Left ventricle myocardium superior (tissue), 1 donor: ENCODE measurements at regions not wholly inside any gene's neighbourhood (a gene's known extent, or its start where the extent isn't known, plus 50 kb on each side); places are given as distances from the start of the nearest gene placed in this dataset.
"Not testable (repeated sequence)": the region's sequence is repeated elsewhere in the genome, so short reads cannot be mapped to it uniquely, and the experiment has no call there.

Source experiments
- ATAC-seq: fragments of 200-7000 bp; cut with Tn5 transposase; one replicate; pipeline ENCODE4 v1.9.1; 2020; ENCODE audit warnings: mild to moderate bottlenecking, moderate library complexity
- DNase-seq: peaks from one replicate; pipeline ENCODE4 v3.0.0-alpha.2; 2020
- intact Hi-C: fragments of 100-400 bp; cut with micrococcal nuclease; formaldehyde crosslinking; loops from one replicate; pipeline ENCODE4 v1.11.0; 2022
- donor health status: DM: no; HTN: yes; CAD: no; lungs with severe emphysema.

DNA sequence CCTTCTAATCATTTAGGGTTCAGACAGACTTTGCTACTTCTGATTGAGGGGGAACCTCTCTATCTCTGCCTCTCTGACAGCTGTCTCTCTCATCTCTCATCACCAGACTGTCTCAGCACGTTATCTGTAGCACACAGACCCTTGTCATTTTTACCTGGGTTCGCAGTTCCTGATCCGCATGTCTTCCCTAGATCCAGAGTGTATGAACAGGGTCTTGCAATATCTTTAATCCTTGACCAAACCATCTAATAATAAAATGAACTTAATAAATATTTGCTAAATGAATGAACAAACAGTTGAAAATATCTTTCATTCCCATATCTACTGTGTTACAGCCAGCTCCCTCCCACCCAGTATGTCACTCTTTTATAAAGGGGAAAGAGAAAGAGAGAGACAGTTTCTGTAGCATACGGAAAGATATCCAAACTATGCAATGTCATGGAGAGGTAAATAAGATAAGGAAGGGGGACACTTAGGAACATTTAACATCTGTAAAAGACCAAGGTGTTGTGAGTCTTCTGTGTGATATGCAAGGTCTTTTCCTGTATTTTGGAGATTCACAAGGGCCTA lies 507.6 kb downstream of the SUCLG1 start:
- no peak for DNase-seq
- intact Hi-C loops, result no loop called here
- no peak for ATAC-seq

DNA sequence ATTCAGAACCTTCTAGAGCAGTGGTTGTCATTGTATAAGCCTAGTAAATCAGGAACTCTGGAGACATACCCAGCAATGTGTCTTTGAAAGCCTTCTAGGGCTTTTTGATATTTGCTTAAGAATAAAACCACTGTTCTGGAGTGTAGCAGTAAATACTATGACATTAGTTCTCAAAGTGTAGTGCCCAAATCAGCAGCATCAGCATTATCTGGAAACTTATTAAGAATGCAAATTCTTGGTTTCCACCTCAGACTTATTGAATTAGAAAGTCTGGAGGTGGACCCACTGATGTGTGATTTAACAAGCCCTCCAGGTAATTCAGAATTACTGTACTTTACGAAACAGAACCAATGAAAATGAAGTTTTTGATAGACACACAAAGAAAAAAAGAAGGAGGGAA lies 509.7 kb downstream of the SUCLG1 start:
- ATAC-seq (no peak), DNase-seq (no peak)

DNA sequence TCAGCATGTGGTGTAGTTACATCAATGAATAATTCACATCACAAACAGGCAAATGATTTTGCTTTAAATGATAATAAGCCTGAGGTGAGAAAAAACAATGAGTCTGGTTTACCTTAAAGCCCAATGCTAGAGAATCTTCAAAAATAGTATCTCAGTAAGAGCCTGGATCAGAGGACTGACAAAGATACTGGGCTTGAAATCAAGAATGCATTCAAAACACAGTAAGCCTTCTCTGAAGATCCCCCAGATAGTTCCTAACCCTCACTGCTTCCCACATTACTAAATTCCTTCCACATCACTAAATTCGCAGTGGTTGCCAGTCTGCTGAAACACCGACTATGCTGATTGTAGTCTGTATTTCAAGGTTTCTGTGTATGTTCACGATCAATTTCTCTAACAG lies 514.9 kb downstream of the SUCLG1 start:
- ATAC-seq (no peak), DNase-seq (no peak)
- intact Hi-C loops, result no loop called here

More for the DNA sequence above, 509.7 kb downstream of the SUCLG1 start:
- intact Hi-C loops, result no loop called here

DNA sequence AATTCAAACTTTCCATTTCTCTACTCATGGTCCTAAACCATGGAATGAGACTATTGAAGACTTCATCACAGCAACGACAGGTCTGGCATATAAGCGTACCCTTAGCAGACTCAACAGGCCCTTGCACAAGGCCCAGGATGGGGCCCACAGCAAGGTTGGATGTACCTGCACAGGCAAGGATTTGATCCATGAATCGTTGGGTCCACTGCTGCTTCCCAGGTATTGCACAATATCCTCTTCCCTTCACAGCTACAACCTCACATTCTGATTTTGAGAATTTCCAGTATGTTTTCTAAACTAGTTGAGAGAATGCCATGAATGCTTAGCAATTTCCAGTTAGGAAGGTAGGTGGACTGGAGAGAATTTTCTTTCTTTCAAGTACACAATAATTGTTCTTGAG lies 515.8 kb downstream of the SUCLG1 start:
- intact Hi-C loops, result no loop called here
- DNase-seq (no peak), ATAC-seq (no peak)

DNA sequence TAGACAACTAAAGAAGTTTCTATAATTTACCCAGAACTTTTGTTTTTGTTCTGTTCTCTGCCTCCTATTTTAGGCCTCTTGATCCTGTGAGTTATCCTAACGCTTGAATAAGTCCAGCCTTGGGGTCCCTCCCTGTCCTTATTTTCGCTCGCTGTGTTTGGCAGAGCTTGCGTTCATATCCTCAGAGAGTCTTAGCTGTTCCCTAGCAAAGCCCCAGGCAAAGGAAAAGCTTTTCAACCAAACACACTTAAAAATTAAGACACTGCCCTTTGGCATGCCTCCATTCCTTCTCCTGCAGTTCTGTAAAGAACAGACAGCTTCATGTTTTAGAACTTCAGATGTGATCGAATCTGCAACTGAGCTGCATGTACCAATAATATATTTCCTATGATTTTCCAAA lies 517.2 kb downstream of the SUCLG1 start:
- intact Hi-C loops, result no loop called here
- ATAC-seq (no peak), DNase-seq (no peak)

DNA sequence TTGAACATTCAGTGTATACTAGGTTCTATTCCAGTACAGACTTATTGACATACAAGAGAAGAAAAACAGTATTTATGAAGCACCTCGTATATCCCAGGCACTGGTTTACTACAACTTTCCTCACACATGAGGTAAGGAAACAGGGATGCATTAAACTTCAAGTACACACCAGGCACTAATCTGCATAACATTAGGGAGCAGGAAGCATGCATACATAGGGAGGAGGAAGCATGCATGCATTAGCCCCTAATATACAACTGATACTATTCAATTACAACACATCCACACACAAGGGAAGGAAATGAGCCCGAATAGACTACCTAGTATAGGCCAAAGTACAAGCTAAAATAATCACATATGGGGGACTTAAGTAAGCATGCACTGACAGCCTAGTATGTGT lies 525.3 kb downstream of the SUCLG1 start:
- ATAC-seq, result no peak
- no peak for DNase-seq
- intact Hi-C loops, result no loop called here

DNA sequence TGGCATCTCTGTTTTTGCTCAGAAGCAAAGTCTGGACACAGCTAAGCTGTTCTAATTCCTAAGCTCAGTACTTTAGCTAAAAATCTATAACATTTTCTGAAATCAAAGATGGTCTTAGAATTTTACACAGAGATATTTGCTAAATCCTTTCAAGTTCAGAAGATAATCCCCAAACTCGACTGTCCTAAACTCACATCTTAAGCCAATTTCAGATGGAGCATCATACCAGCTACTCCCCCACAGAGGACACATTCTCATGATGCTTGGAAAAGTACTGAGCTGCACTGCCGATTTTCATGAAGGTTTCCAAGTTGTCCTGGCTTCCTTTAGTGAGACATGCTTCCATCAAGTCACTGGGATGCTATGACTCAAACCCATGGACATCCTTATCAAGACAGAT lies 535.5 kb downstream of the SUCLG1 start:
- intact Hi-C loops, result no loop called here
- ATAC-seq, result no peak

DNA sequence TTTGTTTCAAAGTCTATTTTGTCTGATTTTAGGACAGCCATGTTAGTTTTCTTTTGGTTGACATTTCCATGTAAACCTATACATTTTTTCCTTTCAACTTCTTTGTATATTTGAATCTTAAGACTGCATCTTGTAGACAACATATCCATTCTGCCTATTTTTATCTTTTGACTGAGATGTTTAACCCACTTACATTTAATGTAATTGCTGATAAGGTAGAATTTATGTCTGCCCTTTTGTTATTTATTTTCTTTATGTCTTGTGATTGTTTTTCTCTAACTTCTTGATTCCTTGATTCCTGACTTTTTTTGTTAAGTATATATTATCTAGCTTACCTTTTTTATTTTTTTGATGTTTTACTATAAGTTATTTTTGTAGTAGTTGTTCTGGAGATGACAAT lies 542.5 kb downstream of the SUCLG1 start:
- intact Hi-C loops, result no loop called here
- ATAC-seq (no peak), DNase-seq (no peak)

More for the DNA sequence above, 535.5 kb downstream of the SUCLG1 start:
- no peak for DNase-seq

DNA sequence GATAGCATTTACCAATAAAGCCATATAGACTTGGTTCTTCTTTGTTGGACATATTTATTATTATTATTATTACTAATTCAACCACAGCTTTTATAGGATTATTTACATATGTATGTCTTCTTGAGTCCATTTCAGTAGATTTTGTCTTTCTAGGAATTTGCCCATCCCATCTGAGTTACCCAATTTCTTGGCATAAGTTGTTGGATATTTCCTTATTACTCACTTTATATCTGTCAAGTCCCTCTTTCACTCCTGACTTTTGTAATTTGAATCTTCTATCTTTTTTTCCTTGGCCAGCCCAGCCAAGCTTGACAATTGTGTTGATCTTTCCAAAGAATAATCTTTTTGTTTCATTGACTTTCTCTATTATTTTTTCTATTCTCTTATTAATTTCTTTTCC lies 543.7 kb downstream of the SUCLG1 start:
- DNase-seq, result no peak
- no peak for ATAC-seq
- intact Hi-C loops, result no loop called here

DNA sequence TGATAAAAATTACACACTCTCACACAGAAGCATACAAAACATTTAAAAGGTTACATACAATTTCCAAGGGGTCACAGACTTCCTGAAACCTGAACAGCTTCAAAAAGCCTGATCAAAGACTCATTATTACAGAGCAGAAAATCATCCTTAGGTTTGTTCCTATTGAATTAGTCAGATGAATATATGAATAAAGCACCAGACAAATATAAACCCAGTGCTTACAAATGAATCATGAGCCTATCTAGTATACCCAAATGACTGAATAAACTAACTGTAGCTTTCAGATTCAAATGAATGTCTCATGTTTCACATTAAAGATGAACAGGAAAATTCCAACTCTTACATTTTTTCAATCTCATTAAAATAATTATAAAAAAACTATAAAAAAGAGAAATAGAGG lies 550.3 kb downstream of the SUCLG1 start:
- DNase-seq (no peak), ATAC-seq (no peak)
- intact Hi-C loops, result no loop called here

DNA sequence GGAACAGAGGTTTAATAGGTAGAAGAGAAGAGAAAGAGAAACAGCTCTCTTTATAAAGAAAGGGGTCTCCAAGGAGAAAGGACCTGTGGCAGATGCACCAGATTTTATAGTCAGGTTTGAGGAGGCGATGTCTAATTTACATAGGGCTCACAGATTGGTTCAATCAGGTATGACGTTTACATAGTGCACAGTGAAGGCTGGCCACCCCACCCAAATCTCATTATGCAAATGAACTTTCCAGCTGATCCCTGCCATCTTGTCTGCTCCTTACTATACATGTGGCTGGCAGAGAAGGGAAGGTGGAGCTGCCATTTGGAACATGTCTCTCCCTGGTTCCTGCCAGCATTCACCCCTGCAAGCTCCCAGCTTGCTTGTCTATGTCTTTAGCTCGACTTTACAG lies 557.8 kb downstream of the SUCLG1 start:
- intact Hi-C loops, result no loop called here
- DNase-seq, result no peak
- no peak for ATAC-seq

DNA sequence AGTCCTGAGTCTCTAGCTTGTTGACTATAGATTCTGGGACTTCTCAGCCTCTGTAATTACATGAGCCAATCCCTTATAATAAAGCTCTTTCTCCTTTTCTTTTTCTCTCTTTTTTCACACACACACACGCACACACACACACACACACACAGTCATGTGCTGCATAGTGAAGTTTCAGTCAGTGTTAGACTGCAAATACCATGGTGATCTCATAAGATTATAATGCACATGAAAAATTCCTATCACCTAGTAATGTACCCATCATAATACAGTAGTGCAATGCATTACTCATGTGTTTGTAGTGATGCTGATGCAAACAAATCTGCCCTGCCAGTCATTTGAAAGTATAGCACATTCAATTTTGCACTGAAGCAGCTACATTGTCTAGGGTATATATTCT lies 558.2 kb downstream of the SUCLG1 start:
- intact Hi-C loops, result no loop called here
- ATAC-seq, result no peak
- DNase-seq, result no peak

DNA sequence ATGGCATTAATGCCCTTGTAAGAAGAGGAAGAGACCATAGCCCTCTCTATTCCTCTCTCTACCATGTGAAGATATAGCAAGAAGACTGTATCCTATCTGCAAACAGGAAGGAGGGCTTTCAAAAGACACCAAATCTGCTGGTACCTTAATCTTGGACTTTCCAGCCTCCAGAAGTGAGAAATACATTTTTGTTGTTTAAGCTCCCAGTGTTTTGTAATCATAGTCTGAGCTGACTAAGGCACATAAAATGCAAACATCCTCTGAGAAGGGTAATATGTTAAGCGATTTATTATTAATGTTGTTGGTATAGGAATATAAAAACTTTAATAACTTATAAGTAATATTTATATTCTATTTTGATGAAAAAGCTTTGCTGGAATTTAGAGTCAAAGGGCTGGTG lies 559.8 kb downstream of the SUCLG1 start:
- DNase-seq (no peak), ATAC-seq (no peak)
- intact Hi-C loops, result no loop called here

DNA sequence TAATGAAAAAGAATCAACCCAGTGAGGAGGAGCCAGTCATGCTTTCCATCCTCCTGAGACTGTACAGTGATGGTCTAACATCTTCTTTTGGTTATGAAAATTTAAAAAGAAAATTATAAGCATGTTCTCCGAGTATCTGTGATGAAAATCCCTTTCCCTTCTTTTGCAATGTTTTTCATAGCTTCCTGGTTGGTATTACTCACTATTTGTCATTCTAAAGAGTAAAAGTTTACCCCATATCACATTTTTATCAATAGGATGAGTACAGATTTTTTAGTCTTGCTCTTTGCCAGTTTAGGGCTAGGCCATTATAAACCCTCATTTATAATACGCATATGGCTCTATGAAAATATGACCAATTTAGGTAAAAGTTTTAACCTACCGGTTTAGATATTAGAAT lies 564.1 kb downstream of the SUCLG1 start:
- DNase-seq, result no peak
- ATAC-seq, result no peak
- intact Hi-C loops, result no loop called here

DNA sequence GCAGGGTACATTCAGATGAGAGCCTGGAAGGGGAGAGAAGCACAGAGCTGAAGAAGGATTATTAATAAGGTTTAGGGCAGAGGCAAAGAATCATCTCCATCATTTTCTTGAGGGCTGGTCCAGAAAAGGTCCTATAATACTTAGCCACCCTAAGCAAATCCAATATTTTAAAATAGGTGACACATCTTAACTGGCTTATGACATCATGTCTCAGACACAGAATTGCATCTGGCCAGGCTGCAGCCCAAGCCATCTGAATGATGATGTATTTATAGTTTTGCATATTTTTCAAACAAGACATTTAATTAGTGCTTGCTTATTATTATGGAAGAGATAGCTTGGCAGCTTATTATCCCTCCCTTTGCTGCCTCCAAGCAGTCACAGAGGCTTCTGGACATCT lies 571.3 kb downstream of the SUCLG1 start:
- intact Hi-C loops, result no loop called here
- ATAC-seq, result no peak
- DNase-seq, result no peak

DNA sequence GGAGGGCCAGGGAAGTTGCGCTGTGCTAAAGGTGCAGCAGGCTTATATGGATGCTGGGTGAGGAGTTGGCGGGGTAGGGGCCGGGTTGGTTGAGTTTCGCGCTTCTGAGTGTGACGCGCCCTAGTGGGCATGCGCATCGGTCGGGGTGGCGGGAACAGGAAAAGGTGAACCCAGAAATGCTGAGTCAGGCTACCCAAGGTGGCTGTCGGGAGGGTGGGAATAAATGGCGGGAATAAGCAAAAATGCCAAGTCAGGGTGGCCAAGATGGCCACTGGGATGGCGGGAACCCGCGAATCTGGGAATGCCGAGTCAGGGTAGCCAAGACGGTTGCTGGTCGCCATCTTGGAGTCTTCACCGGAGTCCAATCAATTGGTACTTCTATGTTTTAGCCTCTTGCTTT lies 580.0 kb downstream of the SUCLG1 start:
- no peak for DNase-seq
- intact Hi-C loops, result no loop called here
- ATAC-seq, result no peak

DNA sequence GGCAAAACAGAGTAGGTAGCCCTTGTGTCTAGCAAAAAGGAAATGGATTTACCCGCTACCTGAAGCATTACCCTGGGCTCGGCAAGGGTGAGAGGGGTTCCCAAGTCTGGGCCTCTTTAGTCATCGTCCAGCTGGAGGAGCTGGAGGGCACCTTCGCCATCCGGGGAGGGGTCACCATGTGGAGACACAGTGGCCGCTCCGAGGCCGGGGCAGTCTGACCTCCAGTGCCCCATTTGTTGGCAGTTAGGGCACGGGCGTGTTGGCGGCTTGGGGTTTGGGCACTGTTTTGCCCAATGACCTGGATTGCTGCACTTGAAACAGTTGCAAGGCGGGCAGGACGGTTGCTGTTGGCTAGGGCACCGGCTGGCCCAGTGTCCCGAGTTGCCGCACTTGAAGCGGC lies 581.8 kb downstream of the SUCLG1 start:
- intact Hi-C loops, DNase-seq, ATAC-seq: not testable (repeated sequence)

DNA sequence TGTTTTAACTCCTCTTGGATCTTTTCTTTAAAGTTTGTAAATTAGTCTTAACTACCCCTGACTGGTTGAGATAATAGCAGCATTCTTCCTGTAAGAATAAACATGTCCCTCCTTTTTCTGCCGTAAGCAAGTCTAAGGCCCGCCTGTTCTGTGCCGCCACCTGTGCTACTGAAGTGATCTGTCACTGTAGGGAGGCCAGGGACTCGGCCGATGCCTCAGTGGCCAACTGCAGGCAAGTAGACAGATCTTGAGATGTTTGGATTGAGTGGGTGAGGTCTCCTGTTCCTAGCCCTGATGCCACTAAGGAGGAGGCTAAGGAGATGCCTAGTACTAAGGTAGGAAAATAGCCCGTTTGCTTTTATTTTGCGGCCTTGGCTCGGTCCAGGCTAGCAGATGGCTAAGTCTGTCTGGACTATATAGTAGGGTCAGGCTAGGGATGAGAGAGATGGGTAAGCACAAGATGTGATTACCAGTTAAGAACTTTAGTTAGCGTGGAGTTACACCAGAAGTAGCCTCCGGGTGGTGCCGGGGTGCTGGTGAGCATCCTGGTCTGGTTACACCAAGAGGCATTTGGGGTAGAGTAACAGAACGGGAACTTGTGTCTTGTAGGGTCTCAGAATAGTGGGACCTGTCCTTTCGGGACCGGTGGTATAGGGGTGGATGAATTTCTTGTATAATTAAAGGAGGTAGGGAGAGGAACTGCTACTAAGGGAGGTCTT lies 584.2 kb downstream of the SUCLG1 start:
- no peak for ATAC-seq
- intact Hi-C loops, result no loop called here
- DNase-seq, result no peak

DNA sequence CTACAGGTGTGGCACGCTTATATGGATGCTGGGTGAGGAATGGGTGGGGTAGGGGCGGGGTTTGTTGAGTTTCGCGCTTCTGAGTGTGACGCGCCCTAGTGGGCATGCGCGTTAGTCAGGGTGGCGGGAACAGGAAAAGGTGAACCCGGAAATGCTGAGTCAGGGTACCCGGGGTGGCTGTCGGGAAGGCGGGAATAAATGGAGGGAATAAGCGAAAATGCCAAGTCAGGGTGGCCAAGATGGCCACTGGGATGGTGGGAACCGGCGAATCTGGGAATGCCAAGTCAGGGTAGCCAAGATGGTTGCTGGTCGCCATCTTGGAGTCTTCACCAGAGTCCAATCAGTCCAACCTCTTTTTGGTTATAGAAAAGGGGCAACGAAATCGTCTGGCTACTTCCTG lies 585.0 kb downstream of the SUCLG1 start:
- no peak for DNase-seq
- no peak for ATAC-seq
- intact Hi-C loops, result no loop called here

DNA sequence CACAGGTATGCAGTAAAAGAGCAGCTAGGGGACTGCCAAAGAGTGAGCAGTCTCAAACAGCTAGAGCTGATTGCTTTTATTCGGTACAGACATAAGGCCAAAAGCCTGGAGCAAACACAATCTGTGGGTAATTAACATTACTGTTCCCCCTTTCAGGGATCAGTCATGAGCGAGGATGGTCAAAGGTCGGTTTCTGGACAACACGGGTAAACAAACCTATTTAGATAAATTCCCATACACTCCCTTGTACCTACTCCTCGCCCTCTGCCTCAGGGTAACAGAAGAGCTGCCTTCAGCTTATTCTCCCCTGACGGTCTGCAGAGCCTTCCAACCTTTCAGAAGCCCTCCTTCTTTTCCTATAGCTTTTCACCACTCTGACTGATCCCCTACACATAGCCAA lies 586.0 kb downstream of the SUCLG1 start:
- intact Hi-C loops, result no loop called here
- DNase-seq, result no peak
- ATAC-seq, result no peak

DNA sequence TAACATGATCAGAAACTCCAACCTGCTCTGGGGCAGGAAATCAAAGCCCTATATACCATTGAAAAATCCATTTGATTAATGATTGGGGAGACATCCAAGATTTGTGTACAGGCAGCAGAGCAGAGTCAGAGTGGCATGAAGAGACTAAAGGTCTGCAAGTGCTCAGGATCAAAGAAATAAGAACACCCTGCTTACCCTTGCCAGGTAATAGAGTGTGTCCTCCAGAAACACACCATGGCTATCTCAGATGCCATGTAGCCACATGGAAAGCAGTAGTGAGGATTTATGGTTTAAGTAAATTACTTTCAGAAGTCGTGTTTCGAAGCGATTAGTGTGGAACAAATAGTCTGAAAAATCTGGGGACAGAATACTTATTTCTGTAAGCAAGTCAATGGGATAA lies 592.9 kb downstream of the SUCLG1 start:
- intact Hi-C loops, result no loop called here
- DNase-seq (no peak), ATAC-seq (no peak)

DNA sequence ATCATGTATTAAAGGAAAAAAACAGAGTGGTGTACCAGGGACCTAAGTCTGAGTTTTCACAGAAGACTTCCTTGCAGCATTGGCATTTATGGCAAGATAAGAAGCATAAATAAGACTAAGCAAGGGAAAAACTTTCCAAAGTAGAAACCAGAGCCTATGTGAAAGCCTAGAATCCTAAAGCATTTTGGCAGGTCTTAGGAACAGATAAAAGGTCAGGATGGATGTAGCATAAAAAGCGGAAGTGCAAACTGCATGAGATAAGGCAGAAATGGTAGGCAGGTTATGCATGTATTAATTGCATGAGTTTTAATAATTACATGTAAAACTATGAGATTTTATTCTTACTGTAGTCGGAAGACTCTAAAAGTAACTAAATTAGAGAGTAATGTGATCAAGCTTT lies 596.5 kb downstream of the SUCLG1 start:
- ATAC-seq, result no peak
- DNase-seq, result no peak
- intact Hi-C loops, result no loop called here
